CD4-positive, alpha-beta T cell treated with Interferon alpha-2 for 1 hour (primary cell): ENCODE measurements at regions not wholly inside any gene's neighbourhood (a gene's known extent, or its start where the extent isn't known, plus 50 kb on each side); places are given as distances from the start of the nearest gene placed in this dataset.
"Not testable (repeated sequence)": the region's sequence is repeated elsewhere in the genome, so short reads cannot be mapped to it uniquely, and the experiment has no call there.

Experiments
- DNase-seq, 2 donors: peaks; one replicate each; pipeline ENCODE4 v3.0.0-alpha.2; 2020 to 2022

- not testable (repeated sequence) for DNase-seq
Measured at GRCh38 chr16:5156486-5156885, 58.9 kb upstream of the EEF2KMT start.

- not testable (repeated sequence) for DNase-seq
Measured at GRCh38 chr16:5154006-5154405, 56.4 kb upstream of the EEF2KMT start.

GRCh38 chr16:5151409-5151808, 53.8 kb upstream of the EEF2KMT start:
- not testable (repeated sequence) for DNase-seq
